ENCODE measurements at regions not wholly inside any gene's neighbourhood (a gene's known extent, or its start where the extent isn't known, plus 50 kb on each side); places are given as distances from the start of the nearest gene placed in this dataset.
"Not testable (repeated sequence)": the region's sequence is repeated elsewhere in the genome, so short reads cannot be mapped to it uniquely, and the experiment has no call there.

DNA sequence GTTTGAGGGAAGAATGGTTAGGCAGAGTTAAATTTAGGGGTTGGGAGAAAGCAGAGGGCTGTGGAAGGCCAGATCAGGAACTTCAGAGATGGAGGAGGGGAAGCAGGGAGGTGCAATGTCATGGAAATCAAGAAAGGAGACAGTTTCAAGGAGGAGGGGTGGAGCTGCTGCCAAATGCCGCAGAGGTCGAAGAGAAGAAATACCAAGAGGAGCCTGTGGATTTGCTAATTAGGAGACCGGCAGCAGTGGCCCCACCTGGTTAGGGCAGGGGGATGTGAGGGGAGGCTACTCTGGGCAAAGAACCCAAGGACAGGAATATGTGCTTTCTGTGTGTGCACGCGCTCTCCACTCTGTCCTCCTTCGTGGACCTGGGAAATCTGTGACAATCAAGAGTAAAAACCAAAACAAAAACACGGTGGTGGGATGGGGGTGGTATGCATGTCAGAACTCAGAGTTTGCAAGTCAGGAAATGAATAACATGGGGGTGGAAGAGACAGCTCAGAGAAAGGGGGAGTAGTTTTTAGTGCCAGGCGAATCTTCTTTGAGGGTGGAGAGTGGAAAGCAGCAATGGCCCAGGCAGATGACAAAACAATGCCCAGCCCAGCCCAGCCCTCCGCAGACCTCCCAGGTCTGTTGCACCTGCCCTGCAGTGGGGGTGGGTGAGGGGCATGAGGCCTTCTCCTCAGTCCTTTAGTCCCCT is 102.9 kb upstream of the PAX2 start:
- DNase-seq, result no peak

DNA sequence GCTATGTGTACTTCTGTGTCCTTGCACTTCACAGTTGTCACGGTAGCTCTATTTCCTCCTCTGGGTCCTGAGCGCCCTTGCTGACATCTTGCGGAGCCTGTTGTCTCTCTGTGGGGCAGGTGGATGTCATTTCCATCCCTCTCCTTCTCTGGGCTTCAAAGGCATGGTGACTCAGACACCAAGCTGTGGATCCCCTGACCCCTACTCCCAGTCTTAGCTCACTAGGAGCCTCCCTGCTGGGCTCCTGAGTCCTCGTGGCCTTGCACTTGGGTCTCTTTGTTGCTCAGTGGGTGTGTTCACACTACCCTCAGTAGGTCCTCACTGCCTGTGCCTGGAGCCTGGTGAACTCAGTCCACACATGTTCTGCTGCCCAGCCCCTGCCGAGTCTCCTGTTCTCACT is 100.3 kb upstream of the PAX2 start:
- no peak for DNase-seq

- DNase-seq, result no peak
Measured at GRCh38 chr10:100645613-100646392, 99.6 kb upstream of the PAX2 start.

DNA sequence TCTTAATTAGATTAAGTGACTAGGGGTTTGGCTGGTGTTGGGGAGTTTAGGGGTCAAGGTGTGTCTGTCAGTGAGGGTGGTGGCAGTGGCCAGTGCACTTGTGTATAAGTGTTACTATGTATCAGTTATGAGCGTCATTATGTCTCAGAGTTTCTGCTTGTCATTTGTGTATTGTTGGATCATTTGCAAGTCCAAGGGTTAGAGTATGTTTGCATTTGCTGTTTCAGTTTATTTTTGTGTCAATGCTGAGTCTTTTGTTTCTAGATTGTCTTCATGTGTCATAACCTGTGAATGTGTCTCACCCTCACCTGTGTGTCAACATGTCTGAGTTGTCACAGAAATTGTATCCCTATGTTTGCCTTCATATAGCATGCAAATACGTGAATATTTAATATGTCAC is 97.5 kb upstream of the PAX2 start:
- no peak for DNase-seq

- no peak for DNase-seq
Measured at GRCh38 chr10:100650693-100651092, 94.7 kb upstream of the PAX2 start.

DNA sequence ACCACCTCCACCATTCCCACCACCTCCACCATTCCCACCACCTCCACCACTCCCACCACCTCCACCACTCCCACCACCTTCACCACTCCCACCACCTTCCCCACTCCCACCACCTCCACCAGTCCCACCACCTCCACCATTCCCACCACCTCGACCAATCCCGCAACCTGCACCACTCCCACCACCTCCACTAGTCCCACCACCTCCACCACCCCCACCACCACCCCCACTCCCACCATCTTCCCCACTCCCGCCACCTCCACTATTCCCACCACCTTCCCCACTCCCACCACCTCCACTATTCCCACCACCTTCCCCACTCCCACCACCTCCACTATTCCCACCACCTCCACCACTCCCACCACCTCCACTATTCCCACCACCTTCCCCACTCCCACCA is 94.3 kb upstream of the PAX2 start:
- DNase-seq, result not testable (repeated sequence)

- DNase-seq, result no peak
Measured at GRCh38 chr10:100651916-100652315, 93.5 kb upstream of the PAX2 start.

- no peak for DNase-seq
Measured at GRCh38 chr10:100652406-100653135, 92.8 kb upstream of the PAX2 start.

DNA sequence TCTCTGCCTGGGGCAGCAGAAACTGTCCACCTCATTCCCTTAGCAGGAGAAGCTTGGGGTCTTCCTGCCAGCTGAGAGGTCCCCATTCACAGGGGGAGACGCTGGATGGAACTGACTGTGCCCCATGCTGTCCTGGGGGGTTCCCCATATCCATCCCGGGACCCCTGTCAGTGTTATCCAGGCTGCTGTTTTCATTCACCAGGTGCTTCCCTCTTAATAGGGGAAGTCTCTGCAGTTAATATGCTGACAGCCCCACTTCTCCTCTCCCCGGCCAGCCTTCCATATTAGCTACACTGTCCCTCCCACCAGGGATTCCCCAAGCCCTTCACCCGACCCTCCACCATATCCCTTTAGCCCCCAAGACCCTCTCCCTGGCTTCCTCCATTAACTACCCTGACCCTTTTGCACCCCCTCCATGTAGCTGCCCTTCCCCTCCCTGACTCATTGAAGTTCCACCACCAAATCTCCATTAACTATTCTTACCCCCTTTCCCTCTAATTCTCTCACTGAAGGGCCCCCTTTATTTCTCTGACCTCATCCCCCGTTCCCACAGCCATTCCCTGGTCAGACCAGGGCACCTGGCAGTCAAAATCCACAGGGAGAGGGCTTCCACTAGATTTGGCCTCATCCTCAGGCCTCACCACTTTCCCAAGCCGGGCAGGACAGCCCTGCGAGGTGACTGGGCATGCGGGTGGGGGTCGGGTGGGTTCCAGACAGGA is 92.0 kb upstream of the PAX2 start:
- DNase-seq, result no peak

GRCh38 chr10:100653957-100654781 is 91.2 kb upstream of the PAX2 start:
- DNase-seq, result no peak

GRCh38 chr10:100654782-100655325 is 90.5 kb upstream of the PAX2 start:
- DNase-seq, result no peak

DNA sequence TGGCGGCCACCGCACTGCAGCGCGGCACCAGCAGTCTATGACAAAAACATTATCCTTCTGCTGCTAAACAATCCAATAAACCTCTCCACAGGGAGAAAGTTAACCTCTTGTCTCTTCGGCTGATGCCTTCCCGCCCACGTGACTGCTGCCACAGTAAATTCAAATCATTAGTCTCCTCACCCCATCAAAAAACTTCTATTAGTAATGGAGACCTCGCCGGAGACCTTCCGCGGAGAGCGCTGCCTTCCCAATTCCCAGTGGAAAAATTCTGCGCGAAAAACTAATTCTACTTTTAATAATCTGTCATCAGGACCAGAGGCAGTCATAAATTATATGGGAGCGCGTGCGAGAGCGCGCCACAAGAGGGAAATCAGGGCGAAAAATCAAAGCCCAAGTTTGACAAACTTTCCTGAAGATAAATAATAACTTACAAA is 90.0 kb upstream of the PAX2 start:
- no peak for DNase-seq

GRCh38 chr10:100655760-100656421 is 89.5 kb upstream of the PAX2 start:
- DNase-seq, result no peak

- DNase-seq, result no peak
Measured at GRCh38 chr10:100656454-100656853, 88.9 kb upstream of the PAX2 start.

- no peak for DNase-seq
Measured at GRCh38 chr10:100658269-100658668, 87.1 kb upstream of the PAX2 start.

GRCh38 chr10:100659361-100660098 is 85.9 kb upstream of the PAX2 start:
- no peak for DNase-seq

DNA sequence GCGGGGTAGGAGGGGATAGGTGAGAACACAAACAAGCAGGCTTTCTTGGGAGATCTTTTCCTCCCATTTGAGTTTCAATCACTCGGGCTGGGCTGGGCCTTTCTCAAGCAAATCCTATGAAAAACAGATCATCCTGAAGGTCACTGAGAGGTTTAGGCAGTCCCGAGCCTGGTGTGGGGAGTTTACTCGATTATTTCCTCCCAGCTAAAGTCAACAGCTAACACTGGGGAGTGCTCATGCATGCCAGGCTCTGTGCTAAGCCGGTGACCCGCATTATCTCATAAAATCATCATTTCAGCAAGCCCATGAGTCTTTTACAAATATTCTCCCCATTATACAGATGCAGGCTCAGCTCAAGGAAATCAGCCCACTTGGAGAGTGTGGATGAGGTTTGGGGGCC is 85.0 kb upstream of the PAX2 start:
- DNase-seq, result no peak

DNA sequence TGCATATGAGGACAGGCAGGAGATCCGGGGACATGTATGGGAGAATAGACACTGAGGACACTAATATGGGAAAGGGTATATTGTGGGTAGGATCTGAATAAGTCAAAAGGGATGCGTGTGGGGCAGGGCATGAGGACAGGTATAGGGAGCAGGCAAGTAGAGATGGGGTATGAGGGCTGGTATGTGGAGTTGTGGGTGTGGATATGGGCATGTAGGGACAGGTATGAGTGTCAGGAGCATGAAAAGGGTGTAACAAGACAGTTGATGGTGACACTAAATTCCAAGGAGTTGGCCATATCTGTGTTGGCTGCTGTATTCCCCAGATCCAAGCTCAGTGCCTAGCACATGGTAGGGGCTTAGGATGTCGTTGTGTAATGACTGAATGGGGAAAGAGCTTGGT is 84.4 kb upstream of the PAX2 start:
- DNase-seq, result no peak

DNA sequence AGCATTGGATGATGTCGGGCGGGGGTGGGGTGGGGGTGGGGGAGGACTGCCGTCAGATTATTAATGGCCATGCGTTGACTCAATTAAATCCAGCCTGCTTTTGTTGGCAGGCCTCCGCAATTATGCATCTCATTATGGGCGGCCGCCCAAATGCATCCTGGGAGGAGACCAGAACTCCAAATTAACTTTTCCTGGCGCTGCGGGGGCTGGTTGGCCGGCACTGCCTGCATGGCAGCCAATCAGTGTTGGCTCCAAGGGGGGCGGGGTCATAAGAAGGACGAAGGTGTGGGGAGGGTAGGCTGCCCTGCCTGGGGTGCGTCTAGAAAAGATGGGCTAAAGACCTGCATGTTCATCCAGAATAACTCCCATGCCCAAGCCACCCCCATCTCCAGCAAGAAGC is 83.9 kb upstream of the PAX2 start:
- DNase-seq, result no peak

DNA sequence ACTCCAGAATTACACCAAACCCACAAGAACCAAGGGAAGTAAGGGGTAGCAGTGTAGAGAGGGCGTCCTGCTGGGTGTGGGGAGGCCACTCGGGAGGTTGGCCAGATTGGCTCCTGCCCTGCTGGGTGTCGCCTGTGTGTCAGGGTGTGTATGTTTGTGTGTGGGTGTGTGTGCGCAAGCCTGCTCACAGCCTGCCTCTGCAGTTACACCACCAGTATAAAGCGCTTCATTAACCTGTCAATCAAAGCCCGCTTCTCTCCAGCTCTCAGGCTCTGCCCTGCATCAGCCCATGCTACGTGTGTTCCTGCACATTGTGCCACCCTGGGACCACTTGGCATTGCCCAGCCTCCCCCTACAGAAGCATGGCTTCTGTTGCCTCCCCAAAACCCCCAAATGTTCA is 83.3 kb upstream of the PAX2 start:
- no peak for DNase-seq

Data from activated CD4-positive, CD25-positive, alpha-beta regulatory T cell treated with anti-CD3 and anti-CD28 coated beads, Interleukin-2, amount 50 U/mL, for 72 hours (primary cell).